ENCODE measurements at regions not wholly inside any gene's neighbourhood (a gene's known extent, or its start where the extent isn't known, plus 50 kb on each side); places are given as distances from the start of the nearest gene placed in this dataset.
A peak's percentile ranks its signal among the peaks of the same experiment; 100 is the strongest.

DNA sequence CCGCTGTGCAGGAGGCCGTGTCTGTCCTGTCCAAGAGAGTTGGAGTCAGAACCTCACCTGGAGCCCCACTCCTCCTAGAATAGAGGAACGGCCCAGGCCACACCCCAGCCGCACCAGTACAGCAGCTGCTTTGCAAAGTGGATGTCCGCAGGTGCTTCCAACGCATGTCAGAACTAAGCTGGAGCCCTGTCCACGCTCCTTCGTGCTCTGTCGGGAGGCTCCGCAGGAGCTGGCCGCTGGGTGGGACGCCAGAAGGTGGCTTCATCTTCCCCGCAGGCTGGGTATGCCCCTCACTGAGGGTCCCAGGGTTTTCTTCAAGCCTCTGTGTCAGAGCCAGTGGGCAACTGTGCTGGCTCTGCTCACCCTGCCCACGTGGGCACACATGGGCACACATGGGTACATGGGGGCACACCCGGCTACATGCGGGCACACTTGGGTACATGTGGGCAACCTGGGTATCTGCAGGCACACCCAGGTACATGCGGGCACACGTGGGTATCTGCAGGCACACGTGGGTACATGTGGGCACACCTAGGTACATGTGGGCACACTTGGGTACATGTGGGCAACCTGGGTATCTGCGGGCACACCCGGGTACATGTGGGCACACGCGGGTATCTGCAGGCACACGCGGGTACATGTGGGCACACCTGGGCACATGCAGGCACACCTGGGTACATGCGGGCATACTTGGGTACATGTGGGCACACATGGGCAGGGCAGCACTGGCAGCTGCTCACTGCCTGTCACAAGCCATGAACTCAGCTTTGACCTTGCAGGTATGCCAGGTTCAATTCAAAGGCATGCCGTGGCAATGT is 67.1 kb upstream of the CTDP1 start:
- no peak for ATAC-seq

GRCh38 chr18:79613186-79613931 is 66.2 kb upstream of the CTDP1 start:
- no peak overlapping the region for H3K4me3 ChIP-seq
- intact Hi-C loops (cut with DNase I): no loop called here
- 89% methylated on average over 33 of the region's 33 CpGs for WGBS, 2 donors
- peak in 1 of 2 donors; percentile 7 for DNase-seq
- no peak for ATAC-seq
- H3K4me1 ChIP-seq: peaks cover 3 to 20% (median 11%) of the 10 kb centered on the region in 9 donors
- H3K9me3 ChIP-seq: peaks cover 0 to 7% (median 0%) of the 10 kb centered on the region in 11 donors
- H3K36me3 ChIP-seq: no peaks in the 10 kb centered on the region
- H3K27ac ChIP-seq: no peak overlapping the region
- TF ChIP-seq, protein P1, sequence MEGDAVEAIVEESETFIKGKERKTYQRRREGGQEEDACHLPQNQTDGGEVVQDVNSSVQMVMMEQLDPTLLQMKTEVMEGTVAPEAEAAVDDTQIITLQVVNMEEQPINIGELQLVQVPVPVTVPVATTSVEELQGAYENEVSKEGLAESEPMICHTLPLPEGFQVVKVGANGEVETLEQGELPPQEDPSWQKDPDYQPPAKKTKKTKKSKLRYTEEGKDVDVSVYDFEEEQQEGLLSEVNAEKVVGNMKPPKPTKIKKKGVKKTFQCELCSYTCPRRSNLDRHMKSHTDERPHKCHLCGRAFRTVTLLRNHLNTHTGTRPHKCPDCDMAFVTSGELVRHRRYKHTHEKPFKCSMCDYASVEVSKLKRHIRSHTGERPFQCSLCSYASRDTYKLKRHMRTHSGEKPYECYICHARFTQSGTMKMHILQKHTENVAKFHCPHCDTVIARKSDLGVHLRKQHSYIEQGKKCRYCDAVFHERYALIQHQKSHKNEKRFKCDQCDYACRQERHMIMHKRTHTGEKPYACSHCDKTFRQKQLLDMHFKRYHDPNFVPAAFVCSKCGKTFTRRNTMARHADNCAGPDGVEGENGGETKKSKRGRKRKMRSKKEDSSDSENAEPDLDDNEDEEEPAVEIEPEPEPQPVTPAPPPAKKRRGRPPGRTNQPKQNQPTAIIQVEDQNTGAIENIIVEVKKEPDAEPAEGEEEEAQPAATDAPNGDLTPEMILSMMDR (IDR thresholded peaks at IDR 0.05): no peak
- H3K27me3 ChIP-seq: peaks cover 0 to 33% (median 10%) of the 10 kb centered on the region in 7 donors

More for the DNA sequence above, 67.1 kb upstream of the CTDP1 start:
- TF ChIP-seq, protein P1 (IDR thresholded peaks at IDR 0.05): no peak
- H3K27ac ChIP-seq: no peak overlapping the region
- H3K36me3 ChIP-seq: no peaks in the 10 kb centered on the region
- H3K27me3 ChIP-seq: peaks cover 0 to 33% (median 10%) of the 10 kb centered on the region in 7 donors
- DNase-seq: peak in 1 of 2 donors; percentile 13
- intact Hi-C loops (cut with DNase I): no loop called here
- no peak overlapping the region for H3K4me3 ChIP-seq
- 93% methylated on average over 27 of the region's 27 CpGs for WGBS, 2 donors
- H3K9me3 ChIP-seq: no peaks in the 10 kb centered on the region
- H3K4me1 ChIP-seq: peaks cover 3 to 20% (median 11%) of the 10 kb centered on the region in 9 donors

DNA sequence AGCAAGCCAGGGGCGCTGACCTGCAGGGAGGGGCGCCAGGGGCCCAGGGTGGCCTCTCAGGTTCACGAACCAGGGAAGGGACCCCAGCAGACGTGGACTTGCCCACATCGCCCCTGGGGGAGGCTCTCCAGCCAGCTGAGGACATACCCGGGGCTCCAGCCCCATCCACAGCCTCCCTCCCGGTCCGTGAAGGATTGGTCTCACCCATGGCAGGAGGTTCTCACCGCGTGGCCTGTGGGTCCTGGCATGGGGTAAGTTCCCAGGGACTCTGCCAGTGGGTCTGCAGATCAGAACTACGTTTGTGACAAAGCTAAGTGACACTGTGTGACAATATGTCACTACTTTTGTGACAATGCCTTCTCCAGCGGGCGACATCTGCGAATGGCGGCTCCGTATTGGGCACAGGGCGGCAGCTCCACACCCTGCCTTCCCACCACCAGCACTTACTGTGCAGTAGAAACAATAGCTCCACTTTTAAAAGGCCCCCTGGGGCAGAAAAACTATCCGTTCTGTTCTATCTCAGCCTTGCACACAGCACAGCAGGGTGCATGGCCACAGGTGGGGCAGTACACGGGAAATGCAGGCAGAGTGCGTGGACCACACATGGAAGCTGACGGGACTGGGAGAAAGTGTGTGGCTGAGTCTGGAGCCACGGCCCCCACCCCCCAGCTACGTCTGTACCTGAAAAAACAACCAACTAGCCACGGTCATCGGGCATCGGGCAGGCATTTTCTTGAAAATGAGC is 65.2 kb upstream of the CTDP1 start:
- Histone ChIP-seq H3K9me3 (peaks cover 0 to 7% (median 0%) of the 10 kb centered on the region in 11 donors), H3K4me3 (no peak overlapping the region), H3K4me1 (peaks cover 3 to 20% (median 11%) of the 10 kb centered on the region in 9 donors), H3K36me3 (no peaks in the 10 kb centered on the region), H3K27ac (no peak overlapping the region), H3K27me3 (peaks cover 0 to 29% (median 10%) of the 10 kb centered on the region in 7 donors)
- DNase-seq (peak in 1 of 2 donors; percentile 5), ATAC-seq (no peak)
- intact Hi-C loops (cut with DNase I): no loop called here
- TF ChIP-seq, protein P1 (IDR thresholded peaks at IDR 0.05): no peak
- 90 to 93% methylated on average over 26 of the region's 26 CpGs for WGBS, 2 donors

GRCh38 chr18:79615091-79615490 is 64.5 kb upstream of the CTDP1 start:
- ATAC-seq: no peak
- no peak for DNase-seq
- Histone ChIP-seq H3K36me3 (no peaks in the 10 kb centered on the region), H3K9me3 (peaks cover 0 to 7% (median 0%) of the 10 kb centered on the region in 11 donors), H3K4me1 (peaks cover 3 to 20% (median 11%) of the 10 kb centered on the region in 9 donors), H3K4me3 (no peak overlapping the region), H3K27ac (no peak overlapping the region), H3K27me3 (peaks cover 0 to 29% (median 10%) of the 10 kb centered on the region in 7 donors)
- 91 to 92% methylated on average over 18 of the region's 18 CpGs for WGBS, 2 donors
- TF ChIP-seq, protein P1 (IDR thresholded peaks at IDR 0.05): no peak
- intact Hi-C loops (cut with DNase I): no loop called here
